GM12865 (cell line): ENCODE measurements at regions not wholly inside any gene's neighbourhood (a gene's known extent, or its start where the extent isn't known, plus 50 kb on each side); places are given as distances from the start of the nearest gene placed in this dataset.

Experiments
- DNase-seq: peaks from one replicate; pipeline ENCODE4 v3.0.0; 2010; ENCODE audit warnings: low read depth
- H3K4me3 ChIP-seq: 2 replicates; pipeline ENCODE4 v1.5.1; 2011; ENCODE audit warnings: mild to moderate bottlenecking, low read depth, low read length, control low read depth
- TF ChIP-seq, protein P1 (sequence below): IDR thresholded peaks from 2 replicates; pipeline ENCODE4 v1.5.1; 2011; ENCODE audit warnings: low read length, control low read depth, low read depth, inconsistent platforms; ENCODE audit not compliant: insufficient read depth; ENCODE audit errors: missing control alignments

DNA sequence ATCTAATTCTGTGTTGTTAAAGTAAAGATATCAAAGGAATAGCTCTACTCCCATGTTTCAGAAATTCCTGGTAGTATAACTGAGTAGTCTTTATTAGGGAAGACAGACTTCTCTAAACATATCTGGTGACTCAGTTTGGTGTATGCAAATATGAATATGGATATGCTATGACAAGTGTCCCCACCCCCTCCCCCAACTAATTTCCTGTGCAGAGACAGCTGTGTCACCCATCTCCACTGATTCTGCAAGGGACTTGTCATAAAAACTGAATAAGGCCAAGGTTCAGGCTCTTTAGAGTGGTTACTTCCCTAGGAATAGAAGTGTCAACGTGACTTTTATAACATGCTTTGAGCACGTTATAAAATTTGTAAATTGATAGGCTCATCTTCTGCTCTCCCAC is 429.1 kb downstream of the DAD1 start:
- H3K4me3 ChIP-seq: no peak overlapping the region
- TF ChIP-seq, protein P1, sequence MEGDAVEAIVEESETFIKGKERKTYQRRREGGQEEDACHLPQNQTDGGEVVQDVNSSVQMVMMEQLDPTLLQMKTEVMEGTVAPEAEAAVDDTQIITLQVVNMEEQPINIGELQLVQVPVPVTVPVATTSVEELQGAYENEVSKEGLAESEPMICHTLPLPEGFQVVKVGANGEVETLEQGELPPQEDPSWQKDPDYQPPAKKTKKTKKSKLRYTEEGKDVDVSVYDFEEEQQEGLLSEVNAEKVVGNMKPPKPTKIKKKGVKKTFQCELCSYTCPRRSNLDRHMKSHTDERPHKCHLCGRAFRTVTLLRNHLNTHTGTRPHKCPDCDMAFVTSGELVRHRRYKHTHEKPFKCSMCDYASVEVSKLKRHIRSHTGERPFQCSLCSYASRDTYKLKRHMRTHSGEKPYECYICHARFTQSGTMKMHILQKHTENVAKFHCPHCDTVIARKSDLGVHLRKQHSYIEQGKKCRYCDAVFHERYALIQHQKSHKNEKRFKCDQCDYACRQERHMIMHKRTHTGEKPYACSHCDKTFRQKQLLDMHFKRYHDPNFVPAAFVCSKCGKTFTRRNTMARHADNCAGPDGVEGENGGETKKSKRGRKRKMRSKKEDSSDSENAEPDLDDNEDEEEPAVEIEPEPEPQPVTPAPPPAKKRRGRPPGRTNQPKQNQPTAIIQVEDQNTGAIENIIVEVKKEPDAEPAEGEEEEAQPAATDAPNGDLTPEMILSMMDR: no peak
- DNase-seq: no peak

DNA sequence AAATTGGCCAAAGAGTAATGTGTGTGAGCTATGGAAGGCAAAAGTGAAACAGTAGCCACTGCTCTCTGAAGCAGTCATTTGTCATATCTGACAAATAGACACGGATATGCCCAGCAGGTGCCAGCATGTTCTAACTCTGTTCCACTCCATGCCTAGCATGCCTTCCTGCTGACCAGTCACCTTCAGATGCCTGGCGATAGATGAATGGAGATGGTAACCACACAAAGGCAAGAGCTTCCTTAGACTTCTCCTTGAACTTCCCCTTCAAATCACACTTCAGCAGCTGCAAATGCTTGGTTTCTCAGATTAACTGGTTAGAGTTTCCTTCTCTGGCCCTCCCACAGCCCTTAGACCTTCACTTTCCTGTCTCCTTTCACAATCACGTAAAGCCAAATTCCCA is 429.9 kb downstream of the DAD1 start:
- TF ChIP-seq, protein P1: no peak
- no peak overlapping the region for H3K4me3 ChIP-seq
- DNase-seq: no peak

DNA sequence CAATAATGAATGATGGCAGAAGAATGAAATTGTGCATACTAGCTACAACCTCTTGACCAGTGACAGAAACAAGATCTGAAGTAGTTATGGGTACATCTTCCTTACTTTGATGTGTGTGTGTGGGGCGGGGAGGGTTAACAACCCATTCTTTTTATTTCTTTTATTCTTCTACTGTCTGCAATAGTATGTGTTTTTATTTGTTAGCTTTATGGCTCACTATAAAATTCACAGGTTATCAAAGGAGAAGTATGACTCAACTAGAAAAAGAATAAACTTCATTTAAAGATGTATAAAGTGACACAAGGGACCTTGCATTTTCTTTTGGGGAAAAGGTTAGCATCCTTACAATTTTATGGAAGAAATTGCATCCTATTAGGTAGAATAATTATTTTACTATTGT is 430.5 kb downstream of the DAD1 start:
- no peak for DNase-seq
- no peak overlapping the region for H3K4me3 ChIP-seq
- TF ChIP-seq, protein P1: no peak

DNA sequence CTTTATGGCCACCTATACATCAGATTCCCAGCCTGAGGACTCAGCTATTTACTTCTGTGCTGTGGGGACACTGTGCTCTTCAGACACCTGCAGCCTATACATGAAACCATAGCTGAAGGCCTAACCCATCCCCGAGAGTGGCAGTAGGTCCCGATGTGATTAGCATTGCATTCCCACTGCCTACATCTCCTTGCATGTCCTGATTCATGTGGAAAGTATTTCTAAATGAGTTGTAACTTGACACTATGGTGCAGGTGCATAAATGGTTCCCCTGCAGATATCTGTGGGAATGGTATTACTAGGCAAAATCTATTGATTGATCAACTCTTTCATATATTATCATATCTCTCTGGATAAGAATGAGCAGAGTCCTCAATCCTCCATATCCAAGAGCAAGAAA is 433.5 kb downstream of the DAD1 start:
- no peak for DNase-seq
- H3K4me3 ChIP-seq: no peak overlapping the region
- TF ChIP-seq, protein P1: no peak

DNA sequence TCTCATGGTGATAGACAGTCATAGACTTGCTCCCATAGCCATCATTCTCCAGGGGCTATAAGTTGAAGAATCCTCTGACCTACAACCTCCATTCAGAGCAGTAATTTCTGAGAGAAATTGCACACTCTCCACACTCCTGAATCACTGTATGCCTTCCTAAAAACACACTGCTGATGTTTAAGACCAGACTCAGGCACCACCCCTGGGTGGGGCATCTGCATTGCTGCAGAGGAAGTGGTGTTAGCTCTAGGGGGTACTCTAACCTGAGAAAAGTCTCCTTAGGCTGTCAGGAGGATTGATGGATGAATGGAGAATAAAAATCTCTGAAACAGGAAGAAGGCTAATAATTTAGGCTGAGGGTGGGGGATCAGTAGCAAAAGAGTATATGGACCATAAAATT is 436.1 kb downstream of the DAD1 start:
- H3K4me3 ChIP-seq: no peak overlapping the region
- TF ChIP-seq, protein P1: no peak
- DNase-seq: no peak

DNA sequence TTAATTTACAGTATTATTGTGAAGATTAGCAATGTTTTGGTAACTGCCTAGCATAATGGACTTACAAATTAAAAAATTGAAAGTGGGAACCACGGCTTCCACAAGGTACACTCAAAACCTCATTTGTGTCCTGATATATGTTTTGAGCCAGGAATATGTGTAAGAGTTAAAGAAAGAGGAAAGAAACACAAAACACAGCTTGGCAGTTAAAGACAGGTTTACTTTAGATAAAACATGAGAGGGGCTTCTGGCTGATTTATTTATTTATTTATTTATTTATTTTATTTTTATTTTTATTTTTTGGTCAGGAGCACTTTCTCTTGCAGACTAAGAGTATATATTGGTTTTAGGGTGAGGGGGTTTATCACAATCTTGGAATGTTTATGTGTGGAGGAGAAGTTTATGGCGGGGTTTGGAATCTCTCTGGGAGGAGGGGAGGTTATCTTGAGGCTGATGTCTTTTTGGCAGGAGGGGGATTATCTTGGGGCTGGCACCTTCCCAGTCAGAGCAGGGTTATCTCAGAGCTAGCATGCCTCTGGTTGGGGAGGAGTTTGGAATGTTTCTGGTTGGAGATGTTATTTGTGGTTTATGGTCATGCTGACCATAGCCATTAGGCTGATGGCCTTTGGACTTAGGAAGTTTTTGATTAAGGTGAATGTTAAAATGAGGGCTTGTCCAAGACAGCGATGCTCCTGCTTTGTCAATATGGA is 436.7 kb downstream of the DAD1 start:
- no peak overlapping the region for H3K4me3 ChIP-seq
- TF ChIP-seq, protein P1: no peak
- no peak for DNase-seq

DNA sequence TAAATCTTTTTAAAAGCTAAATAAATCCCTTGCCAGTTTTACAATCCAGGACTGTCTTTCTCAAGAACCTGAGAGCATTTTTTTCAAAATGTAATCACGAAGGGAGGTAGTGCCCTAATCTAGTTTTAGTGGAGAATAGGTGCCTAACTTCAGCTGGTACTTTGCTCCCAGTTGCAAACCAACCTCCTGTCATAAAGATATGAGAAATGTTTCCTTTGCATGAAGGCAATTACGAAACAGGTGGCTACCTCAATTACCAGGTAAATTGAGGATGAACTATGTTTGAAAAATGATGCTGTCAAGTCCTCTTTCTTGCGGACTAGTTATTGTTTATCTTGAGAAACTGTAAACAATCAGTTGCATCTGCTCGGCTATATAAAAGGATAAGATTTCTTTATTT is 437.9 kb downstream of the DAD1 start:
- H3K4me3 ChIP-seq: no peak overlapping the region
- DNase-seq: no peak

More for the DNA sequence above, 437.9 kb downstream of the DAD1 start:
- TF ChIP-seq, protein P1: no peak
